ENCODE measurements at regions not wholly inside any gene's neighbourhood (a gene's known extent, or its start where the extent isn't known, plus 50 kb on each side); places are given as distances from the start of the nearest gene placed in this dataset.
"Not testable (repeated sequence)": the region's sequence is repeated elsewhere in the genome, so short reads cannot be mapped to it uniquely, and the experiment has no call there.

DNA sequence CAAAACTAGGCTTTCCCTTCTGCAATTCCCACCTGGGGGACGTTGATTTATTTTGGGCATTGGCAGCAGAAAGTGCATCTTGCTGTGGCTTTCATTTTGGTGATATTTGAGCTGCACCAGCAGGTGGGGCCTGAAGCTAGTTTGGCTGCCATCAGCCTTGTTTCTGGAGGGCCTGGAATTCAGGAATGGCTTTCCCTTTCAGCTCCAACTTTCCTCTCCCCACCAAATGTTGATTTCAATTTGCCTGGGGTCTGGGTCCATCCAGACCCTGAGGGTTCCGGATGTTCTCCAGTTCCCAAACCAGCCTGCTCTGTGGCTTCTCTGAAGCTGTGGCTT lies 640.4 kb downstream of the TYW1 start:
- DNase-seq (ENCODE audit: extremely low spot score): no peak
- CTCF ChIA-PET: interaction anchor here (1.6 to 3.3 kb wide), 2 partner anchors 10 to 12 kb away, joined by 5 to 11 read pairs; no protein-coding TSS in a partner anchor

DNA sequence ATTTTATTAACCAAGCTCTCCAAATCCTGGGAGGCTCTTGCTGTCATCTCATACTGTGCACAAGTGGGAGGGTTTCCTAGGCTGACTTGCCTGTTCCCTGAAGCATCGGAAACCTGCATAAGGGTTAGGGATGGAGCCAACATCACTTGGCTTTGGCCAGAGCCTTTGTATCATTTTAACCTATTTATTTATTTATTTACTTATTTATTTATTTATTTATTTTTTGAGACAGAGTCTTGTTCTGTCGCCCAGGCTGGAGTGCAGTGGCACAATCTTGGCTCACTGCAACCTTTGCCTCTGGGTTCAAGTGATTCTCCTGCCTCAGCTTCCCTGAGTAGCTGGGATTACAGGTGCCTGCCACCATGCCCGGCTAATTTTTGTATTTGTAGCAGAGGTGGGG lies 645.9 kb downstream of the TYW1 start:
- POLR2A ChIA-PET: not testable (repeated sequence)
- CTCF ChIA-PET: interaction anchor here (0.7 kb wide), 1 partner anchor 15 kb away, joined by 3 read pairs; no protein-coding TSS in a partner anchor

More for the DNA sequence above, 640.4 kb downstream of the TYW1 start:
- TF ChIP-seq, protein P1, sequence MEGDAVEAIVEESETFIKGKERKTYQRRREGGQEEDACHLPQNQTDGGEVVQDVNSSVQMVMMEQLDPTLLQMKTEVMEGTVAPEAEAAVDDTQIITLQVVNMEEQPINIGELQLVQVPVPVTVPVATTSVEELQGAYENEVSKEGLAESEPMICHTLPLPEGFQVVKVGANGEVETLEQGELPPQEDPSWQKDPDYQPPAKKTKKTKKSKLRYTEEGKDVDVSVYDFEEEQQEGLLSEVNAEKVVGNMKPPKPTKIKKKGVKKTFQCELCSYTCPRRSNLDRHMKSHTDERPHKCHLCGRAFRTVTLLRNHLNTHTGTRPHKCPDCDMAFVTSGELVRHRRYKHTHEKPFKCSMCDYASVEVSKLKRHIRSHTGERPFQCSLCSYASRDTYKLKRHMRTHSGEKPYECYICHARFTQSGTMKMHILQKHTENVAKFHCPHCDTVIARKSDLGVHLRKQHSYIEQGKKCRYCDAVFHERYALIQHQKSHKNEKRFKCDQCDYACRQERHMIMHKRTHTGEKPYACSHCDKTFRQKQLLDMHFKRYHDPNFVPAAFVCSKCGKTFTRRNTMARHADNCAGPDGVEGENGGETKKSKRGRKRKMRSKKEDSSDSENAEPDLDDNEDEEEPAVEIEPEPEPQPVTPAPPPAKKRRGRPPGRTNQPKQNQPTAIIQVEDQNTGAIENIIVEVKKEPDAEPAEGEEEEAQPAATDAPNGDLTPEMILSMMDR (IDR thresholded peaks at IDR 0.05; ENCODE audit: control extremely low read depth, extremely low read depth, low read depth, missing control alignments): no peak
- POLR2A ChIA-PET: no interaction called here

DNA sequence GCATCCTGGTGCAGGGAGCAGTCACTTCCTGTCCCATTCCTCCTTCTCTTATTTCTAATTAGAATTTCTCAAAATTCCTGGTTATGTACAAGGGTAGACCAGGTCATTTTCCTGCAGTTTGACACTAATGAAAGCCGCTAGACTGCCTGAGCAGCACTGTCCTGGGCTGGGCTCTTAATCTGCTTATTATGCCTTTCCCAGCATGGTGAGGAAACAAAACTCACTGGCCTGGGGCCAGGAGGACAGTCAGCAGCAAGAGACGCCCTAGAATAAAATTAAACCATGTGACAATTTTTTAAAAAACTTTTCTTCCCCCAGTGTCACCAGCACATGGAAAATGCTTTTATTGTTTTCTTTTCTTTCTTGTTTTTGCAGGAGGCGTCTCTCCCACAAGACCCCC lies 647.5 kb downstream of the TYW1 start:
- TF ChIP-seq, protein P1 (IDR thresholded peaks at IDR 0.05; ENCODE audit: control extremely low read depth, extremely low read depth, low read depth, missing control alignments): no peak
- CTCF ChIA-PET: no interaction called here
- POLR2A ChIA-PET: no interaction called here
- DNase-seq (ENCODE audit: extremely low spot score): no peak

More for the DNA sequence above, 645.9 kb downstream of the TYW1 start:
- not testable (repeated sequence) for DNase-seq (ENCODE audit: extremely low spot score)

DNA sequence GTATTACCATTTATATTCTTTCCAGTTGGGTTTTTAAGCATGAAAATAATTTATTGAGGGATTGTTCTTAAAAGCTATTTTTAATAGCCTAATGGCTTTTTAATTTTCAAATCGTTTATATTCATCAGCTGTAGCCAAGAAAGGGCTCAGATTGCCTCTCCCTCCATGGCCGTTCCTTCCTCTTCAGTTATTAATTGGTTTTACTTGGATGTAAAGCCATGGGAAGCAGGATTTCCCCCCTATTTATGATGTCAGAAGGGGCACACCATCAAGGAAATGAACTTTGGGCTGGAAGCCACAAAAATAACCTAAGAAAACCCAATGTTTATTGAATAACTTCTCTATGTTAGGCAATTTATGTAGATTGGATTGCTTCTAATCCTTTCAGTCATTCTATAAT lies 656.3 kb downstream of the TYW1 start:
- ChIA-PET CTCF (no interaction called here), POLR2A (no interaction called here)
- TF ChIP-seq, protein P1 (IDR thresholded peaks at IDR 0.05; ENCODE audit: control extremely low read depth, extremely low read depth, low read depth, missing control alignments): no peak
- no peak for DNase-seq (ENCODE audit: extremely low spot score)

DNA sequence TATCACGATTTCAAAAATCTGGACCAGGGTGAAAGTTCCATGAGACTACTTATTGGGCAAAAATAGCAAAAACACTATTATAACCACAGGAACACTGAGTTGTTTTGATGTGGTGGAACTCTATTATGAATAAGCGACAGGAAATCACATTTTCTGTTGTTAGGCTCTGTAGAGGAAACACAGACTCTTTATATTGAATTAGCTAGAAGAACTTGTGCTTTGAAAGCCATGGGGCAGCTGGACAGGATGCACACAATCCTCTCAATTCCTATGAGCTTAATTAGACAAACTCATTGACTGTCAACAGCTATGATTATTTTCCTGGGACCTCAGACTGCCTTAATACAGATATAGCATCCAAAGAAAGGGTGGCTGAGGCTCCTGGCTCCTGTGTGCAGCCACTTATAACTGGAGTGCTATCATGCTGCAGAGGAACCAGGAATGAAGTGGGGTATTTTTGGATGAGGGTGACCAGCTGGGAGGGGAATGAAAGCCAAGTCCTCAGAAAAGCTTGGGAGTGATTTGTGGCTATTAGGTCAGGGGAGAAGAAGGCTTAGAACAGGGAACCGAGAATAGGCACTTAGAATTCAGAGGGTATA lies 657.3 kb downstream of the TYW1 start:
- TF ChIP-seq, protein P1 (IDR thresholded peaks at IDR 0.05; ENCODE audit: control extremely low read depth, extremely low read depth, low read depth, missing control alignments): no peak
- ChIA-PET CTCF (interaction anchor here (1.4 to 1.5 kb wide), 2 partner anchors 13 to 42 kb away, joined by 3 read pairs; no protein-coding TSS in a partner anchor), POLR2A (no interaction called here)
- DNase-seq (ENCODE audit: extremely low spot score): no peak

DNA sequence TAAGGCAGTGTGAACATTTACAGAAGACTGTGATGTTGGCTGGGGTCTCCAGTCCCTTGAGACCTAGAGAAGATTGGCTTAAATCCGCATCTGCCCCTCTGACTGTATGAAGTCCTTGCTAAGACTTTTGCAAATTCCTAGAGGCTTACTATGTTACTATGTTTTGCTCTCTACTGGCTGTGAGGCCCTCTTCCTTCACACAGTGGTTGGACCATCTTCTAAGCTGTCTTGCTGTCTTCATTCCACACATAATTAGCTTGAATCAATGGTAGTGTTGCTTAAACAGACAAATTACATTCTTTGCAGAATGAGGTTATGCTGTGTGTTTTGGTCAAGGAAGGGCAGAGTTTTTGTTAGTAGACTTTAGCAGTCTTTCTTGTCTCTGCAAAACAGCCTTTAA lies 658.0 kb downstream of the TYW1 start:
- TF ChIP-seq, protein P1 (IDR thresholded peaks at IDR 0.05; ENCODE audit: control extremely low read depth, extremely low read depth, low read depth, missing control alignments): no peak
- ChIA-PET POLR2A (no interaction called here), CTCF (interaction anchor here (1.4 to 1.5 kb wide), 2 partner anchors 13 to 42 kb away, joined by 3 read pairs; no protein-coding TSS in a partner anchor)
- DNase-seq (ENCODE audit: extremely low spot score): no peak

DNA sequence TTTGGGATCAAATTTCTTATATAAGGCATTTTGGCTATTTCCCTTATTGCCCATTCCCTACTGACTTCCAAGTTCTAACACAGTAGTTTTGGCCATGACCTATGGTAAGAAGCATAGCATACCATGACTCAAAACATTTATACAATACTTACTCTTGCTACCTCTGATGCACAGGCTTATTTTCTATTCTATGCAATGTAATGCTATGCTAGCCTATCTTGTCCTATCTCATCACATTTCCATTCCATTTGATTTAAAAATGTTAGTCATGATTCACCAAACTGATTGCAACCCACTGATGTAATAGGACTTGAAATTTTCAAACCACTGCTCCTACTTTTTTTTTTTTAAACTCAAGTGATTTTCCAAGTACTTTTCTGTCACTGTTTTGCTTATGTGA lies 658.5 kb downstream of the TYW1 start:
- CTCF ChIA-PET: no interaction called here
- TF ChIP-seq, protein P1 (IDR thresholded peaks at IDR 0.05; ENCODE audit: control extremely low read depth, extremely low read depth, low read depth, missing control alignments): no peak

More for the DNA sequence above, 658.5 kb downstream of the TYW1 start:
- POLR2A ChIA-PET: no interaction called here
- no peak for DNase-seq (ENCODE audit: extremely low spot score)
